ENCODE measurements at regions not wholly inside any gene's neighbourhood (a gene's known extent, or its start where the extent isn't known, plus 50 kb on each side); places are given as distances from the start of the nearest gene placed in this dataset.

DNA sequence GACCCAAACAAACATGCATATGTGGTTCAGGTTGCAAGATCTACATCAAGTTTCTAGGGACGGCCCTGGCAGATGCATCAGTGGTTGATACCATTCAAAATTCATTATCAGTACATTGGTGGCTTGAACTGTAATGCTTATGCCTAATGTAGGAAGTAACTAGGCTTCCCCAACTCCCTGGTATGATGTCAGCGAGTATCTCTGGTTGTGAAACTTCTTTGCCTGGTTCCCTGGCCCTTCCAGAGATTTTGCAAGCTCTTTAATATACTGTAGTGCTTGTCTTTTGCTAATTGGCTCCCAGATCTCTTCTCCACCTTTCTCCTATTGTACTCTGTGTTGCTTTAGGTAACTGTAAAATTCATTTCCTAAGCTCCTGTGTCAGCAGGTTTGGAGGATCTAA lies 114.8 kb upstream of the RARB start:
- Histone ChIP-seq H3K36me3 (ENCODE audit: insufficient read depth) (no peaks in the 10 kb centered on the region), H4K20me1 (replicated peaks; ENCODE audit: insufficient read depth) (no peaks in the 10 kb centered on the region), H3K4me2 (no peak overlapping the region), H2AFZ (0 out of 2 replicates have a peak overlapping the region, but pooled peaks have one; percentile 6), H3K27me3 (ENCODE audit: insufficient read depth) (no peaks in the 10 kb centered on the region), H3F3A (replicated peaks; ENCODE audit: low read depth) (no peaks in the 10 kb centered on the region), H3K9me2 (ENCODE audit: insufficient read depth) (no peaks in the 10 kb centered on the region), H3K4me1 (ENCODE audit: insufficient read depth) (no peaks in the 10 kb centered on the region), H3K4me3 (no peak overlapping the region), H3K27ac (ENCODE audit: low read depth) (no peak overlapping the region), H3K79me2 (replicated peaks; ENCODE audit: insufficient read depth) (no peaks in the 10 kb centered on the region)
- no peak overlapping the region for H3K4me3 Mint-ChIP-seq
- peaks cover 4% of the 10 kb centered on the region for H3K27me3 Mint-ChIP-seq (ENCODE audit: insufficient read depth, low read depth, poor library complexity)
- no peak for ATAC-seq
- H3K9me3 Mint-ChIP-seq = no peaks in the 10 kb centered on the region
- DNase-seq (ENCODE audit: low spot score) = no peak
- TF ChIP-seq ZNF114 (CRISPR knock-in tag; IDR thresholded peaks at IDR 0.05) (no peak), EZH2 (IDR thresholded peaks at IDR 0.05; ENCODE audit: low read depth, unreplicated experiment) (no peak)
- TF ChIP-seq, protein P1, sequence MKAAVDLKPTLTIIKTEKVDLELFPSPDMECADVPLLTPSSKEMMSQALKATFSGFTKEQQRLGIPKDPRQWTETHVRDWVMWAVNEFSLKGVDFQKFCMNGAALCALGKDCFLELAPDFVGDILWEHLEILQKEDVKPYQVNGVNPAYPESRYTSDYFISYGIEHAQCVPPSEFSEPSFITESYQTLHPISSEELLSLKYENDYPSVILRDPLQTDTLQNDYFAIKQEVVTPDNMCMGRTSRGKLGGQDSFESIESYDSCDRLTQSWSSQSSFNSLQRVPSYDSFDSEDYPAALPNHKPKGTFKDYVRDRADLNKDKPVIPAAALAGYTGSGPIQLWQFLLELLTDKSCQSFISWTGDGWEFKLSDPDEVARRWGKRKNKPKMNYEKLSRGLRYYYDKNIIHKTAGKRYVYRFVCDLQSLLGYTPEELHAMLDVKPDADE (IDR thresholded peaks at IDR 0.05) = no peak
- no peaks in the 10 kb centered on the region for H3K36me3 Mint-ChIP-seq (ENCODE audit: low read depth)
- no peaks in the 10 kb centered on the region for H3K4me1 Mint-ChIP-seq
- H3K27ac Mint-ChIP-seq = no peak overlapping the region

DNA sequence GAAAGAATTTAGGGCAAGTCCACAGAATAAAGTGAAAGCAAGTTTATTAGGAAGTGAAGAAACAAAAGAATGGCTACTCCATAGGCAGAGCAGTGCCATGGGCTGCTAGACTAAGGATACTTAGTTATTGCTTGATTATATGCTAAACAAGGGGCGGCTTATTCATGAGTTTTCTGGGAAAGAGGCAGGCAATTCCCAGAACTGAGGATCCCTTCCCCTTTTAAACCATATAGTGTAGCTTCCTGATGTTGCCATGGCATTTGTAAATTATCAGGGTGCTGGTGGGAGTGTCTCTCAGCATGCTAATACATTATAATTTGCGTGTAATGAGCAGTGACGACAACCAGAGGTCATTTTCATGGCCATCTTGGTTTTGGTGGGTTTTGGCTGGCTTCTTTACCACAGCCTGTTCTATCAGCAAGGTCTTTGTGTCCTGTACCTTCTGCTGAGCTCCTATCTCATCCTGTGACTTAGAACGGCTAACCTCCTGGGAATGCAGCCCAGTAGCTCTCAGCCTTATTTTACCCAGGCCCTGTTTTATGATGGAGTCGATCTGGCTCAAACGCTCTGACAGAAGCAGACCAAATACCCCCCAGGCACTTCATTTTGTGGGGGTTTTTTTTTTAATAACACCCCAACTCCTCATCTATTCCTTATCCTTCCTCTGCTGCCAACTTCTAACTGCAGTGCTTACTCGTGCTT lies 103.0 kb upstream of the RARB start:
- H3K36me3 ChIP-seq (ENCODE audit: insufficient read depth) = no peaks in the 10 kb centered on the region; the same call in 1 of the 2 replicates
- peaks cover 16% of the 10 kb centered on the region for H3K4me1 ChIP-seq (ENCODE audit: insufficient read depth)
- H3K27me3 ChIP-seq (ENCODE audit: insufficient read depth) = no peaks in the 10 kb centered on the region
- H3K79me2 ChIP-seq (replicated peaks; ENCODE audit: insufficient read depth) = no peaks in the 10 kb centered on the region
- peaks cover 22% of the 10 kb centered on the region for H3K9me2 ChIP-seq (ENCODE audit: insufficient read depth)
- Mint-ChIP-seq H3K4me1 (peaks cover 10% of the 10 kb centered on the region), H3K27me3 (ENCODE audit: insufficient read depth, low read depth, poor library complexity) (peaks cover 3% of the 10 kb centered on the region), H3K4me3 (no peak overlapping the region), H3K36me3 (ENCODE audit: low read depth) (peaks cover 8% of the 10 kb centered on the region; the same call in 2 of the 3 replicates), H3K9me3 (peaks cover 23% of the 10 kb centered on the region), H3K27ac (no peak overlapping the region)
- H3K4me3 ChIP-seq = no peak overlapping the region
- H2AFZ ChIP-seq = no peak overlapping the region
- no peak for DNase-seq (ENCODE audit: low spot score)
- no peaks in the 10 kb centered on the region for H3F3A ChIP-seq (replicated peaks; ENCODE audit: low read depth)
- H3K4me2 ChIP-seq = no peak overlapping the region
- no peak for ATAC-seq
- no peaks in the 10 kb centered on the region for H4K20me1 ChIP-seq (replicated peaks; ENCODE audit: insufficient read depth)
- H3K27ac ChIP-seq (ENCODE audit: low read depth) = no peak overlapping the region
- TF ChIP-seq, protein P2, sequence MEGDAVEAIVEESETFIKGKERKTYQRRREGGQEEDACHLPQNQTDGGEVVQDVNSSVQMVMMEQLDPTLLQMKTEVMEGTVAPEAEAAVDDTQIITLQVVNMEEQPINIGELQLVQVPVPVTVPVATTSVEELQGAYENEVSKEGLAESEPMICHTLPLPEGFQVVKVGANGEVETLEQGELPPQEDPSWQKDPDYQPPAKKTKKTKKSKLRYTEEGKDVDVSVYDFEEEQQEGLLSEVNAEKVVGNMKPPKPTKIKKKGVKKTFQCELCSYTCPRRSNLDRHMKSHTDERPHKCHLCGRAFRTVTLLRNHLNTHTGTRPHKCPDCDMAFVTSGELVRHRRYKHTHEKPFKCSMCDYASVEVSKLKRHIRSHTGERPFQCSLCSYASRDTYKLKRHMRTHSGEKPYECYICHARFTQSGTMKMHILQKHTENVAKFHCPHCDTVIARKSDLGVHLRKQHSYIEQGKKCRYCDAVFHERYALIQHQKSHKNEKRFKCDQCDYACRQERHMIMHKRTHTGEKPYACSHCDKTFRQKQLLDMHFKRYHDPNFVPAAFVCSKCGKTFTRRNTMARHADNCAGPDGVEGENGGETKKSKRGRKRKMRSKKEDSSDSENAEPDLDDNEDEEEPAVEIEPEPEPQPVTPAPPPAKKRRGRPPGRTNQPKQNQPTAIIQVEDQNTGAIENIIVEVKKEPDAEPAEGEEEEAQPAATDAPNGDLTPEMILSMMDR (conservative IDR thresholded peaks at IDR 0.05; ENCODE audit: low read depth in 2 of 2) = no peak
- TF ChIP-seq POLR2AphosphoS5 (IDR thresholded peaks at IDR 0.05; ENCODE audit: low read depth) = no peak
- TF ChIP-seq, protein P1 (IDR thresholded peaks at IDR 0.05) = no peak
- TF ChIP-seq CREB1 (CRISPR knock-in tag; IDR thresholded peaks at IDR 0.05; ENCODE audit: low read depth) = no peak
- TF ChIP-seq JUNB (IDR thresholded peaks at IDR 0.05; ENCODE audit: unreplicated experiment) = no peak
- no peak for TF ChIP-seq NANOG (IDR thresholded peaks at IDR 0.05; ENCODE audit: borderline replicate concordance)
- no peak for TF ChIP-seq ZNF331 (CRISPR knock-in tag; IDR thresholded peaks at IDR 0.05; ENCODE audit: low read depth)
- TF ChIP-seq STAT1 (IDR thresholded peaks at IDR 0.05; ENCODE audit: unreplicated experiment) = no peak
- no peak for TF ChIP-seq ZNF114 (CRISPR knock-in tag; IDR thresholded peaks at IDR 0.05)
- TF ChIP-seq EZH2 (IDR thresholded peaks at IDR 0.05; ENCODE audit: low read depth, unreplicated experiment) = no peak
- TF ChIP-seq EZH2phosphoT487 (IDR thresholded peaks at IDR 0.05; ENCODE audit: unreplicated experiment) = no peak
- TF ChIP-seq, protein P3, sequence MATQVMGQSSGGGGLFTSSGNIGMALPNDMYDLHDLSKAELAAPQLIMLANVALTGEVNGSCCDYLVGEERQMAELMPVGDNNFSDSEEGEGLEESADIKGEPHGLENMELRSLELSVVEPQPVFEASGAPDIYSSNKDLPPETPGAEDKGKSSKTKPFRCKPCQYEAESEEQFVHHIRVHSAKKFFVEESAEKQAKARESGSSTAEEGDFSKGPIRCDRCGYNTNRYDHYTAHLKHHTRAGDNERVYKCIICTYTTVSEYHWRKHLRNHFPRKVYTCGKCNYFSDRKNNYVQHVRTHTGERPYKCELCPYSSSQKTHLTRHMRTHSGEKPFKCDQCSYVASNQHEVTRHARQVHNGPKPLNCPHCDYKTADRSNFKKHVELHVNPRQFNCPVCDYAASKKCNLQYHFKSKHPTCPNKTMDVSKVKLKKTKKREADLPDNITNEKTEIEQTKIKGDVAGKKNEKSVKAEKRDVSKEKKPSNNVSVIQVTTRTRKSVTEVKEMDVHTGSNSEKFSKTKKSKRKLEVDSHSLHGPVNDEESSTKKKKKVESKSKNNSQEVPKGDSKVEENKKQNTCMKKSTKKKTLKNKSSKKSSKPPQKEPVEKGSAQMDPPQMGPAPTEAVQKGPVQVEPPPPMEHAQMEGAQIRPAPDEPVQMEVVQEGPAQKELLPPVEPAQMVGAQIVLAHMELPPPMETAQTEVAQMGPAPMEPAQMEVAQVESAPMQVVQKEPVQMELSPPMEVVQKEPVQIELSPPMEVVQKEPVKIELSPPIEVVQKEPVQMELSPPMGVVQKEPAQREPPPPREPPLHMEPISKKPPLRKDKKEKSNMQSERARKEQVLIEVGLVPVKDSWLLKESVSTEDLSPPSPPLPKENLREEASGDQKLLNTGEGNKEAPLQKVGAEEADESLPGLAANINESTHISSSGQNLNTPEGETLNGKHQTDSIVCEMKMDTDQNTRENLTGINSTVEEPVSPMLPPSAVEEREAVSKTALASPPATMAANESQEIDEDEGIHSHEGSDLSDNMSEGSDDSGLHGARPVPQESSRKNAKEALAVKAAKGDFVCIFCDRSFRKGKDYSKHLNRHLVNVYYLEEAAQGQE (IDR thresholded peaks at IDR 0.05; ENCODE audit: unreplicated experiment) = no peak
